Choroid plexus epithelial cell (primary cell): ENCODE measurements at regions not wholly inside any gene's neighbourhood (a gene's known extent, or its start where the extent isn't known, plus 50 kb on each side); places are given as distances from the start of the nearest gene placed in this dataset.

Experiments used
- DNase-seq: peaks from one replicate; pipeline ENCODE4 v3.0.0-alpha.2; 2010; ENCODE audit warnings: low read depth
- H3K4me3 ChIP-seq: 2 replicates; pipeline ENCODE4 v1.5.1; 2011; ENCODE audit warnings: low read depth, mild to moderate bottlenecking, control low read depth, low read length, moderate library complexity
- CTCF ChIP-seq: conservative IDR thresholded peaks from 2 replicates; pipeline ENCODE4 v1.5.1; 2011; ENCODE audit warnings: low read depth, mild to moderate bottlenecking, control low read depth, inconsistent platforms, low read length, moderate library complexity

- no peak for DNase-seq
- TF ChIP-seq CTCF: no peak
- H3K4me3 ChIP-seq: no peak overlapping the region
These were observed 485.5 kb upstream of the KLHL1 start for GRCh38 chr13:70593716-70594115.

- TF ChIP-seq CTCF: no peak
- no peak overlapping the region for H3K4me3 ChIP-seq
- DNase-seq: no peak
These were observed 476.9 kb upstream of the KLHL1 start for GRCh38 chr13:70585109-70585508.

GRCh38 chr13:70580825-70581224 is 472.6 kb upstream of the KLHL1 start:
- no peak for TF ChIP-seq CTCF
- no peak for DNase-seq

GRCh38 chr13:70579941-70580340 is 471.7 kb upstream of the KLHL1 start:
- H3K4me3 ChIP-seq: no peak overlapping the region
- TF ChIP-seq CTCF: no peak
- no peak for DNase-seq

More at GRCh38 chr13:70580825-70581224, 472.6 kb upstream of the KLHL1 start:
- H3K4me3 ChIP-seq: no peak overlapping the region

- no peak for TF ChIP-seq CTCF
- H3K4me3 ChIP-seq: no peak overlapping the region
- DNase-seq: no peak
These were observed 463.0 kb upstream of the KLHL1 start for GRCh38 chr13:70571221-70571620.

GRCh38 chr13:70568571-70568970 is 460.3 kb upstream of the KLHL1 start:
- no peak overlapping the region for H3K4me3 ChIP-seq
- TF ChIP-seq CTCF: peak; percentile 63
- peak; percentile 76 for DNase-seq

GRCh38 chr13:70544706-70545105 is 436.5 kb upstream of the KLHL1 start:
- no peak for TF ChIP-seq CTCF
- no peak overlapping the region for H3K4me3 ChIP-seq
- no peak for DNase-seq
